IMR-90 (cell line): ENCODE measurements at regions not wholly inside any gene's neighbourhood (a gene's known extent, or its start where the extent isn't known, plus 50 kb on each side); places are given as distances from the start of the nearest gene placed in this dataset.

Experiments
- ATAC-seq: fragments of 200-7000 bp; cut with Tn5 transposase; 2 replicates; pipeline ENCODE4 v1.9.1; 2020; ENCODE audit warnings: low read depth, mild to moderate bottlenecking, moderate library complexity
- BruUV-seq: library from RNA; stranded (reverse); fragments of 400-500 nt; replicated peaks from 2 replicates; lab custom pipeline; 2021; lab: Mats Ljungman, UMichigan
- CTCF ChIA-PET: fragments of 300-600 bp; formaldehyde crosslinking; extraction: SDS; loops from one replicate; lab custom pipeline; 2021; ENCODE audit warnings: antibody characterized with exemption; lab: Yijun Ruan, JAX
- POLR2A ChIA-PET: fragments of 300-600 bp; sonication (Branson Sonifier 250); formaldehyde crosslinking; loops from one replicate; lab custom pipeline; 2022; ENCODE audit warnings: antibody characterized with exemption; ENCODE audit not compliant: unreplicated experiment; lab: Charles Lee
- DNase-seq: peaks from one replicate; pipeline ENCODE4 v3.0.0; 2013
- H2AFZ ChIP-seq: replicated peaks from 2 replicates; pipeline ENCODE3; 2013; ENCODE audit warnings: low read length, mild to moderate bottlenecking; ENCODE audit not compliant: poor library complexity
- H2AK5ac ChIP-seq: 2 replicates; pipeline ENCODE4 v1.6.1; 2013; ENCODE audit warnings: low read depth, low read length, inconsistent platforms
- H2AK9ac ChIP-seq: replicated peaks from 2 replicates; pipeline ENCODE3; 2013; ENCODE audit warnings: mild to moderate bottlenecking, low read depth, low read length, moderate library complexity; ENCODE audit not compliant: poor library complexity
- H2BK120ac ChIP-seq: 2 replicates; pipeline ENCODE4 v1.6.1; 2013; ENCODE audit warnings: low read depth, low read length, inconsistent platforms
- H2BK15ac ChIP-seq: 3 replicates; pipeline ENCODE4 v1.6.1; 2013; ENCODE audit warnings: low read depth, low read length, inconsistent platforms
- H2BK20ac ChIP-seq: 2 replicates; pipeline ENCODE4 v1.6.1; 2013; ENCODE audit warnings: low read depth, mild to moderate bottlenecking, inconsistent platforms, low read length, moderate library complexity
- H2BK5ac ChIP-seq: 2 replicates; pipeline ENCODE4 v1.6.1; 2013; ENCODE audit warnings: mild to moderate bottlenecking, low read depth, low read length, inconsistent platforms; ENCODE audit not compliant: poor library complexity, severe bottlenecking
- H3K14ac ChIP-seq: replicated peaks from 2 replicates; pipeline ENCODE4 v1.6.1; 2013; ENCODE audit warnings: low read depth, low read length, inconsistent platforms
- H3K18ac ChIP-seq: 2 replicates; pipeline ENCODE4 v1.6.1; 2013; ENCODE audit warnings: low read depth, low read length, control low read depth
- H3K23ac ChIP-seq: 2 replicates; pipeline ENCODE4 v1.6.1; 2013; ENCODE audit warnings: low read depth, low read length, inconsistent platforms
- H3K27ac ChIP-seq: 2 replicates; pipeline ENCODE4 v1.5.1; 2013; ENCODE audit warnings: mild to moderate bottlenecking, control low read depth, low read length; ENCODE audit not compliant: insufficient read depth
- H3K27me3 ChIP-seq: 2 replicates; pipeline ENCODE4 v1.6.1; 2013; ENCODE audit warnings: low read length; ENCODE audit not compliant: control insufficient read depth, insufficient read depth
- H3K36me3 ChIP-seq: 2 replicates; pipeline ENCODE4 v1.6.1; 2013; ENCODE audit warnings: low read length, mixed read lengths; ENCODE audit not compliant: control insufficient read depth, insufficient read depth
- H3K4ac ChIP-seq: 2 replicates; pipeline ENCODE4 v1.6.1; 2013; ENCODE audit warnings: low read depth, low read length, inconsistent platforms
- H3K4me1 ChIP-seq: 2 replicates; pipeline ENCODE4 v1.6.1; 2013; ENCODE audit warnings: low read length, mixed read lengths; ENCODE audit not compliant: control insufficient read depth, insufficient read depth
- H3K4me2 ChIP-seq: 2 replicates; pipeline ENCODE4 v1.6.1; 2013; ENCODE audit warnings: low read depth, mild to moderate bottlenecking, control low read depth, low read length, moderate library complexity
- H3K4me3 ChIP-seq: 2 replicates; pipeline ENCODE4 v1.5.1; 2013; ENCODE audit warnings: low read depth, mild to moderate bottlenecking, control low read depth, low read length, moderate library complexity; ENCODE audit not compliant: insufficient read depth
- H3K56ac ChIP-seq: 2 replicates; pipeline ENCODE4 v1.6.1; 2013; ENCODE audit warnings: low read length, inconsistent platforms; ENCODE audit not compliant: insufficient read depth; ENCODE audit errors: extremely low read depth
- H3K79me1 ChIP-seq, 2 experiments: 2 replicates each; pipeline ENCODE4 v1.6.1; 2013; ENCODE audit warnings: low read length in 2 of 2, inconsistent platforms in 1 of 2, low read depth in 1 of 2
- H3K9ac ChIP-seq: 2 replicates; pipeline ENCODE4 v1.6.1; 2013; ENCODE audit warnings: low read depth, low read length, control low read depth
- H3K9me1 ChIP-seq: 2 replicates; pipeline ENCODE4 v1.6.1; 2013; ENCODE audit warnings: low read length, inconsistent platforms; ENCODE audit not compliant: insufficient read depth
- H3K9me3 ChIP-seq: 2 replicates; pipeline ENCODE4 v1.6.1; 2013; ENCODE audit warnings: low read length; ENCODE audit not compliant: control insufficient read depth, insufficient read depth
- H4K20me1 ChIP-seq: 2 replicates; pipeline ENCODE4 v1.6.1; 2013; ENCODE audit warnings: low read length, inconsistent platforms; ENCODE audit not compliant: insufficient read depth
- H4K5ac ChIP-seq: 2 replicates; pipeline ENCODE4 v1.6.1; 2013; ENCODE audit warnings: mild to moderate bottlenecking, low read depth, low read length, control low read depth
- H4K8ac ChIP-seq, 2 experiments: 2 replicates each; pipeline ENCODE4 v1.6.1; 2013; ENCODE audit warnings: low read depth in 2 of 2, low read length in 2 of 2, control low read depth in 1 of 2, inconsistent platforms in 1 of 2
- H4K91ac ChIP-seq: 2 replicates; pipeline ENCODE4 v1.6.1; 2013; ENCODE audit warnings: low read depth, low read length, inconsistent platforms; ENCODE audit not compliant: insufficient read depth
- BHLHE40 ChIP-seq: fragments of 150-350 bp; IDR thresholded peaks from 2 replicates; pipeline ENCODE4 v1.6.1; 2016; ENCODE audit warnings: mild to moderate bottlenecking, low read depth, low read length
- CEBPB ChIP-seq: IDR thresholded peaks from 2 replicates; pipeline ENCODE4 v1.6.1; 2012; ENCODE audit warnings: low read depth, low read length, improper control_type of control experiment
- CHD1 ChIP-seq: IDR thresholded peaks from 2 replicates; pipeline ENCODE4 v1.6.1; 2012; ENCODE audit warnings: low read depth, low read length, improper control_type of control experiment
- FOS ChIP-seq: fragments of 150-350 bp; IDR thresholded peaks from 2 replicates; pipeline ENCODE4 v1.6.1; 2016; ENCODE audit warnings: low read depth, low read length
- MAFK ChIP-seq: IDR thresholded peaks from 2 replicates; pipeline ENCODE4 v1.6.1; 2012; ENCODE audit warnings: low read depth, low read length, improper control_type of control experiment
- MAZ ChIP-seq: IDR thresholded peaks from 2 replicates; pipeline ENCODE4 v1.6.1; 2012; ENCODE audit warnings: low read depth, mild to moderate bottlenecking, low read length, improper control_type of control experiment, moderate library complexity, borderline replicate concordance
- MXI1 ChIP-seq: IDR thresholded peaks from 2 replicates; pipeline ENCODE4 v1.6.1; 2012; ENCODE audit warnings: low read depth, mild to moderate bottlenecking, low read length, moderate library complexity, borderline replicate concordance
- RCOR1 ChIP-seq: IDR thresholded peaks from 2 replicates; pipeline ENCODE4 v1.6.1; 2012; ENCODE audit warnings: mild to moderate bottlenecking, low read length, improper control_type of control experiment; ENCODE audit not compliant: insufficient replicate concordance
- WGBS, 2 experiments: methylation state at CpG; one replicate each; pipeline versions ENCODE4 v1.1.5 to v1.1.7; 2013; ENCODE audit warnings: missing lambda C conversion rate in 2 of 2; ENCODE audit not compliant: insufficient read length in 1 of 2; ENCODE audit errors: extremely low coverage in 2 of 2; 5-methylcytosine and 5-hydroxymethylcytosine counted together
- dilution Hi-C: fragments of 300-500 bp; cut with HindIII; formaldehyde crosslinking; loops from one replicate; pipeline ENCODE4 v1.14.3; 2018; ENCODE audit warnings: low sequenced_read_pairs; ENCODE audit not compliant: unreplicated experiment
- in situ Hi-C: fragments of 300-500 bp; cut with MboI; formaldehyde crosslinking; loops from 3 replicates; pipeline ENCODE4 v1.14.3; 2019; ENCODE audit warnings: low sequenced_read_pairs, inconsistent platforms, mixed read lengths
- intact Hi-C: fragments of 100-400 bp; cut with micrococcal nuclease; formaldehyde crosslinking; loops from 2 replicates; pipeline ENCODE4 v1.10.0; 2022
- TF ChIP-seq, protein P1 (sequence below): conservative IDR thresholded peaks from 2 replicates; pipeline ENCODE4 v1.5.1; 2012; ENCODE audit warnings: mild to moderate bottlenecking, low read depth, low read length, improper control_type of control experiment
- TF ChIP-seq, protein P2 (sequence below): fragments of 150-350 bp; IDR thresholded peaks from 2 replicates; pipeline ENCODE4 v1.6.1; 2017; ENCODE audit warnings: mild to moderate bottlenecking, antibody characterized with exemption, low read length, low read depth

DNA sequence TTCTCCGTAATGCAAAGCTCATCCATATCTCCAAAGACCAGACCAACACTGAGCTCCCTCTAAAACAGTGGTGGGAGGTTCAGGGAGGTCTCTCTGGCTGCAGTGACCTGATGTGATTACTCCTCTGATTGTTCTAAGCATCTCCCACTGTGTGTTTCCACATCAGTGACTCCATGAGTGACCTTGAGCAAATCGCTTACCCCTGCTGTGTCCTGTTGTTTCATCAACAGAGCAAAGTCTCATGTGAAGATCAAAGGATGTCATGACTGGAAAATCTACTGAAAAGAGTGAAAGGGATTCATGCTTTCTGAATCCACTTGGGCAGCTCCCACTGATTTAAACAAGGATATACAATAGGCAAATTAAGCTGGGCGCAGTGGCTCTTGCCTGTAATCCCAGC, 352.9 kb downstream of the TMEM114 start:
- WGBS, 2 experiments, result no CpG with 5 or more reads among the region's 3 CpGs
- Histone ChIP-seq H3K79me1 (no peaks in the 10 kb centered on the region), H3K4ac (no peak overlapping the region), H3K27me3 (no peaks in the 10 kb centered on the region), H3K4me2 (no peak overlapping the region), H3K9ac (no peak overlapping the region), H3K56ac (no peak overlapping the region), H3K4me1 (no peaks in the 10 kb centered on the region), H4K91ac (no peak overlapping the region), H3K18ac (no peak overlapping the region), H4K5ac (no peak overlapping the region), H3K4me3 (no peak overlapping the region), H2BK5ac (no peak overlapping the region), H3K36me3 (no peaks in the 10 kb centered on the region), H3K27ac (no peak overlapping the region), H3K9me1 (no peaks in the 10 kb centered on the region), H4K20me1 (no peaks in the 10 kb centered on the region), H2AK9ac (no peak overlapping the region), H3K9me3 (peaks cover 20% of the 10 kb centered on the region), H4K8ac (no peak overlapping the region), H2BK15ac (no peak overlapping the region), H2BK20ac (no peak overlapping the region), H2AFZ (no peak overlapping the region), H3K14ac (no peak overlapping the region), H2BK120ac (no peak overlapping the region), H2AK5ac (no peak overlapping the region), H3K23ac (no peak overlapping the region)
- dilution Hi-C loops (no loop called here), in situ Hi-C loops (no loop called here), intact Hi-C loops (no loop called here)
- POLR2A ChIA-PET, result no interaction called here
- no peak for DNase-seq
- CTCF ChIA-PET, result no interaction called here
- no TSS peak for BruUV-seq
- no peak for ATAC-seq
- TF ChIP-seq MAFK, result no peak
- TF ChIP-seq BHLHE40, result no peak
- TF ChIP-seq, protein P1, sequence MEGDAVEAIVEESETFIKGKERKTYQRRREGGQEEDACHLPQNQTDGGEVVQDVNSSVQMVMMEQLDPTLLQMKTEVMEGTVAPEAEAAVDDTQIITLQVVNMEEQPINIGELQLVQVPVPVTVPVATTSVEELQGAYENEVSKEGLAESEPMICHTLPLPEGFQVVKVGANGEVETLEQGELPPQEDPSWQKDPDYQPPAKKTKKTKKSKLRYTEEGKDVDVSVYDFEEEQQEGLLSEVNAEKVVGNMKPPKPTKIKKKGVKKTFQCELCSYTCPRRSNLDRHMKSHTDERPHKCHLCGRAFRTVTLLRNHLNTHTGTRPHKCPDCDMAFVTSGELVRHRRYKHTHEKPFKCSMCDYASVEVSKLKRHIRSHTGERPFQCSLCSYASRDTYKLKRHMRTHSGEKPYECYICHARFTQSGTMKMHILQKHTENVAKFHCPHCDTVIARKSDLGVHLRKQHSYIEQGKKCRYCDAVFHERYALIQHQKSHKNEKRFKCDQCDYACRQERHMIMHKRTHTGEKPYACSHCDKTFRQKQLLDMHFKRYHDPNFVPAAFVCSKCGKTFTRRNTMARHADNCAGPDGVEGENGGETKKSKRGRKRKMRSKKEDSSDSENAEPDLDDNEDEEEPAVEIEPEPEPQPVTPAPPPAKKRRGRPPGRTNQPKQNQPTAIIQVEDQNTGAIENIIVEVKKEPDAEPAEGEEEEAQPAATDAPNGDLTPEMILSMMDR, result no peak
- no peak for TF ChIP-seq CEBPB
- no peak for TF ChIP-seq FOS
- TF ChIP-seq RCOR1, result no peak
- TF ChIP-seq MXI1, result no peak
- no peak for TF ChIP-seq MAZ
- TF ChIP-seq, protein P2, sequence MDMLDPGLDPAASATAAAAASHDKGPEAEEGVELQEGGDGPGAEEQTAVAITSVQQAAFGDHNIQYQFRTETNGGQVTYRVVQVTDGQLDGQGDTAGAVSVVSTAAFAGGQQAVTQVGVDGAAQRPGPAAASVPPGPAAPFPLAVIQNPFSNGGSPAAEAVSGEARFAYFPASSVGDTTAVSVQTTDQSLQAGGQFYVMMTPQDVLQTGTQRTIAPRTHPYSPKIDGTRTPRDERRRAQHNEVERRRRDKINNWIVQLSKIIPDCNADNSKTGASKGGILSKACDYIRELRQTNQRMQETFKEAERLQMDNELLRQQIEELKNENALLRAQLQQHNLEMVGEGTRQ, result no peak
- TF ChIP-seq CHD1, result no peak
